VCaP (cell line): ENCODE measurements at regions not wholly inside any gene's neighbourhood (a gene's known extent, or its start where the extent isn't known, plus 50 kb on each side); places are given as distances from the start of the nearest gene placed in this dataset.
"Not testable (repeated sequence)": the region's sequence is repeated elsewhere in the genome, so short reads cannot be mapped to it uniquely, and the experiment has no call there.

Experiments used
- H3K27ac ChIP-seq: fragments of 450-650 bp; 2 replicates; pipeline ENCODE4 v1.5.1; 2017
- TF ChIP-seq, protein P1 (sequence below): fragments of 450-650 bp; conservative IDR thresholded peaks from 2 replicates; pipeline ENCODE4 v1.5.1; 2017; ENCODE audit warnings: mild to moderate bottlenecking, moderate library complexity

DNA sequence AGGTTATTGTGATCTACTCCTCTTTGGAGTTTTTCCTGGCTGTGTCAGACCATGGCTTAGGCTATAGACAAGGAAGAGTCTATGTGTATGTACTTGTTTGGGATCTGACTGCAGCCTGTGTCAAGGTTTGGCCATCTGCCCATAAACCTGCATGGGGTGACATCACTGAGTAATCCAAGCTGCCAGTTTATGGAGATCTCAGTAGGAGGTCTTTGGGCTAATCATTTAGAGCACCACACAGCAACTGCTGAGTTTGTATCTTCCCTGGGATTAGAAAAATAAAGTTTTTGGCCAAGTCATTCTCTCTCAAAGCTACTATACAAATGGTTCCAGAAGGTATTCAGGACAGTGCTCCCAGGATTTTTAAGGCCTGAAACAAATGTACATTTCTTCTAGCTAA, 65.5 kb upstream of the HSPB3 start:
- H3K27ac ChIP-seq: no peak overlapping the region

DNA sequence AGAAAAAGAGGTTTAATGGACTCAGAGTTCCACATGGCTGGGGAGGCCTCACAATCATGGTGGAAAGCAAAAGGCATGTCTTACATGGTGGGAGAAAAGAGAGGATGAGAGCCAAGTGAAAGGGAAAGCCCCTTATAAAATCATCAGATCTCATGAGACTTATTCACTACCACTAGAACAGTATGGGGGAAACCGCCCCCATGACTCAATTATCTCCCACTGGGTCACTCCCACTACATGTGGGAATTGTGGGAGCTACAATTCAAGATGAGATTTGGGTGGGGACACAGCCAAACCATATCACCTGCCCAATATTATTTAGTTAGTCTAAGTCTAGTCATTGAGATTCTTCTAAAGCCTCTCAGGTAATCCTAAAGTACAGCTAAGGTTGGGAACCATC, 66.1 kb upstream of the HSPB3 start:
- H3K27ac ChIP-seq: not testable (repeated sequence)

More for the DNA sequence above, 65.5 kb upstream of the HSPB3 start:
- TF ChIP-seq, protein P1, sequence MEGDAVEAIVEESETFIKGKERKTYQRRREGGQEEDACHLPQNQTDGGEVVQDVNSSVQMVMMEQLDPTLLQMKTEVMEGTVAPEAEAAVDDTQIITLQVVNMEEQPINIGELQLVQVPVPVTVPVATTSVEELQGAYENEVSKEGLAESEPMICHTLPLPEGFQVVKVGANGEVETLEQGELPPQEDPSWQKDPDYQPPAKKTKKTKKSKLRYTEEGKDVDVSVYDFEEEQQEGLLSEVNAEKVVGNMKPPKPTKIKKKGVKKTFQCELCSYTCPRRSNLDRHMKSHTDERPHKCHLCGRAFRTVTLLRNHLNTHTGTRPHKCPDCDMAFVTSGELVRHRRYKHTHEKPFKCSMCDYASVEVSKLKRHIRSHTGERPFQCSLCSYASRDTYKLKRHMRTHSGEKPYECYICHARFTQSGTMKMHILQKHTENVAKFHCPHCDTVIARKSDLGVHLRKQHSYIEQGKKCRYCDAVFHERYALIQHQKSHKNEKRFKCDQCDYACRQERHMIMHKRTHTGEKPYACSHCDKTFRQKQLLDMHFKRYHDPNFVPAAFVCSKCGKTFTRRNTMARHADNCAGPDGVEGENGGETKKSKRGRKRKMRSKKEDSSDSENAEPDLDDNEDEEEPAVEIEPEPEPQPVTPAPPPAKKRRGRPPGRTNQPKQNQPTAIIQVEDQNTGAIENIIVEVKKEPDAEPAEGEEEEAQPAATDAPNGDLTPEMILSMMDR: no peak

DNA sequence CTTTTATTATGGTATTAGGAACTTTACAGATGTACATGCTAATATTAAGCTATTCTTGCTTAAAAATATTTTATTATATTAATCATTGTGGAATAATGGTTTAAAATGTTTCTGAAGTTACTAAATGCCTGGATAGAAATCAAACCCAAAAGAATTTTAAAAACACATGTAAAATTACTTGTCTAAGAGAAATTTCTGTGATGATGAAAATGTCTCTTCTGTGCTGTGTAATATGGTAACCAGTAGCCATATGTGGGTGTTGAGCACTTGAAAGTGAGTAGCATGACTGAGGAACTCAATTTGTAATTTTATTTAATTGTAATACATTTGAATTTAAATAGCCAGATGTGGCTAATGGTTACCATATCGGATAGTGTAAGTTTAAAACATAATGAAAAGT, 66.7 kb upstream of the HSPB3 start:
- H3K27ac ChIP-seq: no peak overlapping the region
- TF ChIP-seq, protein P1: no peak

DNA sequence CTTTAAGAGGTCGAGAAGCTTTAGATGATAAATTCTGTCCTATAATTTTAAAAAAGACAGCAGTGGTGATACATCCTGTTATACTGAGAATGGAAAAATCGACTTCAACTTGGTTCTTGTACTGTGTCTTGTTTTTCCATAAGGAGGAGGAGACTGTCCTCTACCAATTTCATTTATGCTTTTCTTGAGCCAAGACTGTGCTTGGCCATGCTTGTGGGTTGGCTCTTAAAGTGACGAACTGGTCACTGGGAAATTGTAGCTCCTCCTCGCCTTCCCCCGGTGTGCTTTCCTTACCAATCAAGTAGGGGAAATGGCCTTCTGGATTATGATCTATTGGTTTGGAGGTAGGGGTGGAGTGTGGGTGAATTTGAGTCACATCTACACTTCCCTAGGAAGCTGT, 67.1 kb upstream of the HSPB3 start:
- no peak overlapping the region for H3K27ac ChIP-seq
- TF ChIP-seq, protein P1: no peak

DNA sequence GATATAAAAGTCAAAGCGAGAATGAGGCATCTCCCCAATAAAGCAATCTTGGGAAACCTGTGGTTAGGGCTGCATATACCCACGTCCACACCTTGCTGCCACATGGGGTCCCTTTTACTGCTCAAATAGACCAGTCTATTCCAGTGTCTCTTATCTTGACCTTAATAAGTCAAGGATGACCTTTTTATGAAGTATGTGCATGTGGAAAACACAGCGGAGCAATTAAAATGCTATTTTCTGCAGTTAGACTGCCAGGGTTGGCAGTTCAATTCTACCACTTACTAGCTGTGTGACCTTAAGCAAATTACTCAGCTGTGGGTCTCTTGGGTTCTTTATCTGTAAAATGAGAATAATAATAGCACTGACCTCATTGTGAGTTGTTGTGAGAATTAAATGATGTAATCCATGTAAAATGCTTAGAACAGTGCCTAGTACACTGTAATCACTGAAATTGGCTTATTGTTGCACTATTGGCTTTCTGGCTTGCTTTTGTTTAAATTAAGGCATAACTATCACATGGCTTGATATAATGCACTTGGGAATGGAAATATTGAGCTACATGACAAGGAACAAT, 67.8 kb upstream of the HSPB3 start:
- H3K27ac ChIP-seq: no peak overlapping the region
- TF ChIP-seq, protein P1: no peak

DNA sequence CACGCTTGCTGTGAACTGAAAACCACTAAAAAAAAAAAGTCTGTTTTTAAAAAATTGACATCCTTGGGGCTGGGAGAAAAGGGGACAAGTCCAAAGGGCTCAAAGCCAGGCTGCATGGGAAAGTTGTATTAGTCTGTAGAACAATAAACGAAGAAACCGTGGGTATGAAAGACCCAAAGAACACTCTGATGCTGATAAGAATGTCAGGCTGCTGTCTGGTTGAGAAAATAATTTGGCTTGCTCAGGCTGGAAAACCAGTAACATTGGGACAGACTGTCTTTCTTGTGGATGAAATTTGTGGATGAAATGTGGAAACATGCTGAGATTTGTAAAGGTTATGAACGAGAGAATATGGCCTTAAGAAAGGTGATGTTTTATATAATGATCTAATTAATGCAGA, 68.5 kb upstream of the HSPB3 start:
- H3K27ac ChIP-seq: no peak overlapping the region
- TF ChIP-seq, protein P1: no peak

DNA sequence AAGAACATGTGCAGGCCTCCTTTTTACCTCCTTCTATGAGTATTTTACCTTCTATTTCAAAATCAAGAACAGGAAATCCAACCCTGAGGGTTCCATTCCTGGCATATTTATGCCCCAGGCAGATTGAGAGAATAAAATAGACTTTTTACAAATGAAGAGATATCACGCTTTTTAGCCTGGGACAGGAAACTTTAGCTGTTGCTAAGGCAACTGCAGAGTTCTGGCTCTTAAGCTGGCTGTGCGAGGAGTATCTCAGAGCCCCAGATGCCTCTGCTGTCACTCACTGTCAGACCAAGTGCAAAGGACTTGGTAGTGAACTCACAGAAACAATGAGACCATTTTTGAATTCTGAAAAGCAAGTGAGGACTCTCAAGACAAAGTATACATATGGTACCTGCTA, 69.5 kb upstream of the HSPB3 start:
- H3K27ac ChIP-seq: no peak overlapping the region
- TF ChIP-seq, protein P1: no peak

DNA sequence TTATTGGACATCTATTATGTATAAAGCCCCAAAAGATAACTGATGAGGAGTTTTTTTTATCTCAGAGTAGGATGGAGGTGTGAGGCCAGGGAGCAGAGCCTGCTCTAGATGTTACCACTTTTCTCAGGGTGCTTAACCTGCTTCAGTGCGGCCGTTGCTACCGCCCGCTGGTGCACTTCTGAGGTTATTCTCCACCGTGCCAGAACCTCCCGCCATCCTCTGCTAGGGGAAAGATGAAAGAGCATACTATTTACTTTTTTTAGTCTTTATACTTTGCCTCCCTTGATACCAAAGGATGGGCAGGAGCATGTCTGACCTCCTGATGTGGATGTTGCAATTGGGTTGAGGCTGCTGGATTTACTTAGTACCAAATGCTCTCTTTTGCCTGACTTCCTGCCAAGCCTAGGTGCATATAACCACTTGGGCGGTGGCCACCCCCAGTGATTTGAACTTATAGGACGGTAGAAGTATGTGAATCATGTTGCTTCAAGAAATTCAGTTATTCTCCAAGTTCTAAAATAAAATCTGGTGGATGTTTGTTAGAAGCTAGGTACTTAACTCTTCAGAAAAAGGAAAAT, 71.1 kb upstream of the HSPB3 start:
- peak overlapping the region; percentile 57 for H3K27ac ChIP-seq
- TF ChIP-seq, protein P1: no peak
